Mononuclear cell (primary cell): ENCODE measurements at regions not wholly inside any gene's neighbourhood (a gene's known extent, or its start where the extent isn't known, plus 50 kb on each side); places are given as distances from the start of the nearest gene placed in this dataset.

ENCODE experiments used
- H3K27me3 ChIP-seq: 2 replicates; pipeline ENCODE4 v1.6.0; 2011; ENCODE audit warnings: low read length, control low read depth; ENCODE audit not compliant: insufficient read depth
- H3K4me1 ChIP-seq: 2 replicates; pipeline ENCODE4 v1.5.1; 2011; ENCODE audit warnings: mild to moderate bottlenecking, low read length, control low read depth; ENCODE audit not compliant: insufficient read depth
- H3K4me3 ChIP-seq: 2 replicates; pipeline ENCODE4 v1.5.1; 2011; ENCODE audit warnings: mild to moderate bottlenecking, low read length, moderate library complexity
- H3K9me3 ChIP-seq: 2 replicates; pipeline ENCODE4 v1.5.1; 2011; ENCODE audit warnings: low read depth, mild to moderate bottlenecking, control low read depth, low read length

GRCh38 chr13:37947419-37948140, 78.0 kb upstream of the TRPC4 start:
- H3K27me3 ChIP-seq, result no peaks in the 10 kb centered on the region

GRCh38 chr13:37945651-37946575, 76.3 kb upstream of the TRPC4 start:
- Histone ChIP-seq H3K27me3 (no peaks in the 10 kb centered on the region), H3K4me3 (no peak overlapping the region), H3K4me1 (no peaks in the 10 kb centered on the region), H3K9me3 (no peaks in the 10 kb centered on the region)

More at GRCh38 chr13:37947419-37948140, 78.0 kb upstream of the TRPC4 start:
- Histone ChIP-seq H3K4me1 (no peaks in the 10 kb centered on the region), H3K9me3 (no peaks in the 10 kb centered on the region), H3K4me3 (no peak overlapping the region)

- Histone ChIP-seq H3K9me3 (no peaks in the 10 kb centered on the region), H3K4me3 (no peak overlapping the region), H3K4me1 (no peaks in the 10 kb centered on the region), H3K27me3 (no peaks in the 10 kb centered on the region)
Measured at GRCh38 chr13:37944869-37945442, 75.4 kb upstream of the TRPC4 start.

- Histone ChIP-seq H3K9me3 (no peaks in the 10 kb centered on the region), H3K4me3 (no peak overlapping the region), H3K27me3 (no peaks in the 10 kb centered on the region), H3K4me1 (no peaks in the 10 kb centered on the region)
Measured at GRCh38 chr13:37944081-37944868, 74.7 kb upstream of the TRPC4 start.

GRCh38 chr13:37942929-37943328, 73.4 kb upstream of the TRPC4 start:
- Histone ChIP-seq H3K4me3 (no peak overlapping the region), H3K4me1 (no peaks in the 10 kb centered on the region), H3K9me3 (no peaks in the 10 kb centered on the region), H3K27me3 (no peaks in the 10 kb centered on the region)

GRCh38 chr13:37934339-37935191, 65.0 kb upstream of the TRPC4 start:
- Histone ChIP-seq H3K4me1 (no peaks in the 10 kb centered on the region), H3K4me3 (no peak overlapping the region), H3K9me3 (no peaks in the 10 kb centered on the region), H3K27me3 (no peaks in the 10 kb centered on the region)

GRCh38 chr13:37929308-37929707, 59.7 kb upstream of the TRPC4 start:
- H3K4me1 ChIP-seq, result no peaks in the 10 kb centered on the region
- no peaks in the 10 kb centered on the region for H3K27me3 ChIP-seq
- H3K4me3 ChIP-seq, result no peak overlapping the region
- H3K9me3 ChIP-seq, result no peaks in the 10 kb centered on the region

- Histone ChIP-seq H3K4me3 (no peak overlapping the region), H3K27me3 (no peaks in the 10 kb centered on the region), H3K9me3 (no peaks in the 10 kb centered on the region), H3K4me1 (no peaks in the 10 kb centered on the region)
Measured at GRCh38 chr13:37927561-37927960, 58.0 kb upstream of the TRPC4 start.

GRCh38 chr13:37925878-37926473, 56.4 kb upstream of the TRPC4 start:
- no peaks in the 10 kb centered on the region for H3K4me1 ChIP-seq
- no peaks in the 10 kb centered on the region for H3K27me3 ChIP-seq
- H3K9me3 ChIP-seq, result no peaks in the 10 kb centered on the region
- no peak overlapping the region for H3K4me3 ChIP-seq

GRCh38 chr13:37923236-37923635, 53.7 kb upstream of the TRPC4 start:
- Histone ChIP-seq H3K4me1 (no peaks in the 10 kb centered on the region), H3K27me3 (no peaks in the 10 kb centered on the region), H3K9me3 (no peaks in the 10 kb centered on the region), H3K4me3 (no peak overlapping the region)

- no peaks in the 10 kb centered on the region for H3K9me3 ChIP-seq
- H3K4me1 ChIP-seq, result no peaks in the 10 kb centered on the region
- H3K4me3 ChIP-seq, result no peak overlapping the region
- H3K27me3 ChIP-seq, result no peaks in the 10 kb centered on the region
Measured at GRCh38 chr13:37919329-37919880, 49.8 kb upstream of the TRPC4 start.
